Adrenal gland (tissue), 9 donors: ENCODE measurements at regions not wholly inside any gene's neighbourhood (a gene's known extent, or its start where the extent isn't known, plus 50 kb on each side); places are given as distances from the start of the nearest gene placed in this dataset.

Experiments used
- DNase-seq, 7 donors: peaks; one replicate each; pipeline ENCODE4 v3.0.0-alpha.2; 2019 to 2020
- H3K27ac ChIP-seq, 5 donors: fragments of 200-600 bp; sonication (generic) in 4 of 5; 1 replicate in 3 of 5; 2 replicates in 2 of 5; pipeline versions ENCODE4 v1.5.1 to v1.8.0; 2016 to 2020; ENCODE audit warnings: mild to moderate bottlenecking in 1 of 5
- H3K27me3 ChIP-seq: fragments of 200-600 bp; 2 replicates; pipeline ENCODE4 v1.8.0; 2021
- H3K36me3 ChIP-seq, 2 donors: fragments of 200-600 bp; replicated peaks in 1 of 2; 1 replicate in 1 of 2; 2 replicates in 1 of 2; pipeline versions ENCODE4 v1.5.1 to v1.8.0; 2018 to 2022
- H3K4me1 ChIP-seq, 2 donors: fragments of 200-600 bp; replicated peaks in 1 of 2; 1 replicate in 1 of 2; 2 replicates in 1 of 2; pipeline versions ENCODE4 v1.5.1 to v1.8.0; 2018 to 2021
- H3K4me3 ChIP-seq, 4 donors: fragments of 200-600 bp; sonication (generic) in 3 of 4; one replicate each; pipeline ENCODE4 v1.5.1; 2016 to 2018
- H3K9me3 ChIP-seq, 3 donors: fragments of 200-600 bp; sonication (generic) in 1 of 3; replicated peaks in 1 of 3; 1 replicate in 2 of 3; 2 replicates in 1 of 3; pipeline versions ENCODE4 v1.5.1 to v1.8.0; 2016 to 2021
- POLR2A ChIP-seq, 2 donors: fragments of 450-650 bp; IDR thresholded peaks; one replicate each; pipeline ENCODE4 v1.6.1; 2017; ENCODE audit warnings: antibody characterized with exemption in 2 of 2, mild to moderate bottlenecking in 2 of 2, moderate library complexity in 1 of 2
- WGBS, 4 donors: extraction: QIAGEN DNeasy Blood & Tissue Kit in 2 of 4; methylation state at CpG; one replicate each; pipeline versions ENCODE4 v1.1.5 to v1.1.7; 2013 to 2017; 5-methylcytosine and 5-hydroxymethylcytosine counted together
- intact Hi-C, 2 donors: fragments of 100-400 bp; cut with DNase I; formaldehyde crosslinking; loops; one replicate each; pipeline versions ENCODE4 v1.14.1 to v1.15.0; 2022 to 2023
- TF ChIP-seq, protein P1 (sequence below), 6 experiments: fragments of 450-650 bp in 4 of 6; fragments of 200-600 bp in 2 of 6; sonication (generic) in 1 of 6; IDR thresholded peaks; 1 replicate in 5 of 6; 2 replicates in 1 of 6; pipeline versions ENCODE4 v1.5.1 to v1.8.0; 2016 to 2021; ENCODE audit warnings: antibody characterized with exemption in 6 of 6, mild to moderate bottlenecking in 2 of 6, moderate library complexity in 1 of 6
- donor health status: healthy with polysubstance abuse.
- donor health status: Bipolar disorder and iron deficiency.
- donor health status: DM: yes; HTN: yes; CAD: no.
- donor health status: DM: no; HTN: no; CAD: no.
- donor health status: DM: no; HTN: no; CAD: no.

DNA sequence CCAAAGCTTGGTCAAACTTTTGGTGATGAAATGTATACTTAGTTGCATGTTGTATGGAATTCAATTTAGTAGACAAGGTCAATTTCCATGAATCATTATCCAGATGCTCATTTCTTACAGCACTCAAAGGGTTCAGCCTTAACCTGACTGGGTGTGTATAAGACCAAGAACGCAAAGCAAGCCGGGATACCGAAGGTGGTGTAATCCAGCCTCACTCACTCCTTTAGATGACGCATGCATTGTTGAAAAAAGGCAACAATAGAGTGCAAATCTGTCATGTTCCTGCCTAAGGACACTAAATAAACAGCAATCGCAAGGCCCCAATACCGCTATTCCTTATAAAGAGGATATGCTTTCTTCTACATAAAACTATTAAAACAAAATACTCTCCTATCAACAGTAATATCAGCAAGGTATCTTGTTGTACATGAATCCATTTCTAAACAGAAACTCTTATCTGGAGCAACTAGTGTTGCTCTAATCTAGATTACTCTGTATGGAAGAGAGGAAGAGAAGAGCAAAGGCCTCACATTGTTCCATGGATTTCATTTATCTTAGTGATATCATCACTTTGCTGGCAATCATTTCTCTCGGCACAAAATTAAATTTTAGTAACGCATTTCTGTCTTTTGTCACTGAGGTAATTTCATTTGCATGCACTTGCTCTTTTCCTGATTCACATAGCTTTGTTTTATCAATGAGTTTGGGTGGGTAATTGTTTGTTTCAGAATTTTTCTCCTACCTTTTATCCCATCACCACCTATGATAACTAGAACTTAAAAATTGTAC, 96.2 kb downstream of the PLK2 start:
- Histone ChIP-seq H3K36me3 (no peaks in the 10 kb centered on the region), H3K9me3 (no peaks in the 10 kb centered on the region), H3K27me3 (no peaks in the 10 kb centered on the region), H3K4me3 (no peak overlapping the region), H3K27ac (no peak overlapping the region), H3K4me1 (no peaks in the 10 kb centered on the region)
- intact Hi-C loops: no loop called here
- DNase-seq: no peak
- WGBS, 4 donors: 89 to 92% (median 90%) methylated on average over 8 of the region's 8 CpGs
- no peak for TF ChIP-seq POLR2A (IDR thresholded peaks at IDR 0.05)
- TF ChIP-seq, protein P1, sequence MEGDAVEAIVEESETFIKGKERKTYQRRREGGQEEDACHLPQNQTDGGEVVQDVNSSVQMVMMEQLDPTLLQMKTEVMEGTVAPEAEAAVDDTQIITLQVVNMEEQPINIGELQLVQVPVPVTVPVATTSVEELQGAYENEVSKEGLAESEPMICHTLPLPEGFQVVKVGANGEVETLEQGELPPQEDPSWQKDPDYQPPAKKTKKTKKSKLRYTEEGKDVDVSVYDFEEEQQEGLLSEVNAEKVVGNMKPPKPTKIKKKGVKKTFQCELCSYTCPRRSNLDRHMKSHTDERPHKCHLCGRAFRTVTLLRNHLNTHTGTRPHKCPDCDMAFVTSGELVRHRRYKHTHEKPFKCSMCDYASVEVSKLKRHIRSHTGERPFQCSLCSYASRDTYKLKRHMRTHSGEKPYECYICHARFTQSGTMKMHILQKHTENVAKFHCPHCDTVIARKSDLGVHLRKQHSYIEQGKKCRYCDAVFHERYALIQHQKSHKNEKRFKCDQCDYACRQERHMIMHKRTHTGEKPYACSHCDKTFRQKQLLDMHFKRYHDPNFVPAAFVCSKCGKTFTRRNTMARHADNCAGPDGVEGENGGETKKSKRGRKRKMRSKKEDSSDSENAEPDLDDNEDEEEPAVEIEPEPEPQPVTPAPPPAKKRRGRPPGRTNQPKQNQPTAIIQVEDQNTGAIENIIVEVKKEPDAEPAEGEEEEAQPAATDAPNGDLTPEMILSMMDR (IDR thresholded peaks at IDR 0.05): no peak

DNA sequence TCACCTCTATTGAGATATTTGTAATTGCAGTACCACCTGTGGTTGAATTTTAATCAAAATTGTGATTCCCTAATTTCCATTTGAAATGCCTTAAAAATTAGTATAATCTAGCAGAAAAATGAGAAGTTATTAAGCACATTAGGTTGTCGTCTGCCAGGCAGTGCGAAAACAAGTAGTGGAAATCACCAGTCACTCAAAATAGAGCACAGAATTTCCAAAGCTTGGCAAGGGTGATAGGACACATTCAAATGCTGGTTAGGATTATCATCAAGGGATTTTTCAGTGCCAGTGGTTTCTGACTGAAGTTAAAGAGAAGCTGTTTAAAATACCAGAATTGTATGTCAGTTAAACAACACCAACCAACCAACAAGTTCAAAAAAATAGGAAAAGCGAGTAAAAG, 97.8 kb downstream of the PLK2 start:
- TF ChIP-seq, protein P1 (IDR thresholded peaks at IDR 0.05): no peak
- Histone ChIP-seq H3K36me3 (no peaks in the 10 kb centered on the region), H3K27ac (no peak overlapping the region), H3K4me1 (no peaks in the 10 kb centered on the region), H3K9me3 (no peaks in the 10 kb centered on the region), H3K4me3 (no peak overlapping the region), H3K27me3 (no peaks in the 10 kb centered on the region)
- DNase-seq: no peak
- WGBS, 4 donors: 91 to 96% (median 94%) methylated on average over 3 of the region's 3 CpGs
- intact Hi-C loops: no loop called here

DNA sequence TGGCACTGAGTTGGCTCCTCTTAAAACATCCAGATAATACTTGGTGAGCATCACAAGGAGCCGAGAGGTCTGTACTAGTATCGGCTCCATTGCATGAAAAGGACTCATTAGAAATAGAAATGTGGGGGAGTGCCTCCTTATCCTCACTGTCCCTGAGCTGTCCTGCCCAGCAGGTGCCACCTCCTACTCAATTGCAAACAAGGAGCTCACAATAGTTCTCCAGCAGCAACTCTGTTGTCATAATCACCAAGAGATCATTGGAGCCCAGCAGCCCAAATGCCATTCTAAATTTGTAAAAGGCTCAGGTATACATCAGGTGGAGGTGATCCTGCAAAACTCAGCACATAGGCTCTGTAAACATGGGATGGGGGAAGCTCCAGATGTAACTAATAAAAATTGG, 99.1 kb downstream of the PLK2 start:
- 89 to 97% (median 93%) methylated on average over 2 of the region's 2 CpGs for WGBS, 4 donors
- DNase-seq: no peak
- H3K27ac ChIP-seq: no peak overlapping the region
- no peak overlapping the region for H3K4me3 ChIP-seq
- H3K36me3 ChIP-seq: no peaks in the 10 kb centered on the region
- H3K27me3 ChIP-seq: no peaks in the 10 kb centered on the region
- no peaks in the 10 kb centered on the region for H3K9me3 ChIP-seq
- TF ChIP-seq, protein P1 (IDR thresholded peaks at IDR 0.05): no peak
- TF ChIP-seq POLR2A (IDR thresholded peaks at IDR 0.05): no peak
- H3K4me1 ChIP-seq: no peaks in the 10 kb centered on the region
- intact Hi-C loops: no loop called here

DNA sequence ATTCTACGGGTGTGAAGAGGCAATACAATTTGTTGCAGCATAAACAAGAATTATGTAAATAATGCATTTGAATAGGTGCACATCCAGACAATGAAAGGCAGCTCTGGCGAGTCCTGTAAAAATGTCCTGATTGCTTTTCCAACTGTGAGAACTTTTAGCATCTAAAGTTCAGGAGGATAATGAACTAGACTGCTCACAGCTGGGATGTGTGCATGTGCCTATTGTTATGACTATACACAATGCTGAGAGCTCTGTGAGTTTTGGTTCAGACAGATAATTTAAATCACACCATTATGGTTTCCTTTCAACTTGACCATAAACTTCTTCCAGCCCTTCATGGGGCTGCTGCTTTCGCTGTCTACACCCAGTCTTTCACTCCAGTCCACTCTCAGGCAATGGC, 99.9 kb downstream of the PLK2 start:
- Histone ChIP-seq H3K36me3 (no peaks in the 10 kb centered on the region), H3K27ac (no peak overlapping the region), H3K4me1 (no peaks in the 10 kb centered on the region), H3K27me3 (no peaks in the 10 kb centered on the region), H3K4me3 (no peak overlapping the region), H3K9me3 (no peaks in the 10 kb centered on the region)
- WGBS, 4 donors: 59 to 63% (median 61%) methylated on average over 3 of the region's 3 CpGs
- no peak for DNase-seq
- TF ChIP-seq POLR2A (IDR thresholded peaks at IDR 0.05): no peak
- TF ChIP-seq, protein P1 (IDR thresholded peaks at IDR 0.05): no peak
- intact Hi-C loops: no loop called here
